HG03045 (cell line): ENCODE measurements at regions not wholly inside any gene's neighbourhood (a gene's known extent, or its start where the extent isn't known, plus 50 kb on each side); places are given as distances from the start of the nearest gene placed in this dataset.
"Not testable (repeated sequence)": the region's sequence is repeated elsewhere in the genome, so short reads cannot be mapped to it uniquely, and the experiment has no call there.

Experiments
- ATAC-seq: cut with Tn5 transposase; IDR thresholded peaks from one replicate; pipeline ENCODE4 v1.9.1; 2021; ENCODE audit warnings: mild to moderate bottlenecking, moderate library complexity; ENCODE audit not compliant: unreplicated experiment

GRCh38 chr21:10400622-10401361 is 120.6 kb upstream of the TPTE start:
- not testable (repeated sequence) for ATAC-seq

GRCh38 chr21:10402461-10402860 is 118.9 kb upstream of the TPTE start:
- ATAC-seq = not testable (repeated sequence)

- not testable (repeated sequence) for ATAC-seq
These were observed 116.1 kb upstream of the TPTE start for GRCh38 chr21:10405331-10405730.

- ATAC-seq = not testable (repeated sequence)
These were observed 111.6 kb upstream of the TPTE start for GRCh38 chr21:10409786-10410185.

- not testable (repeated sequence) for ATAC-seq
These were observed 110.9 kb upstream of the TPTE start for GRCh38 chr21:10410354-10410929.

- not testable (repeated sequence) for ATAC-seq
These were observed 109.4 kb upstream of the TPTE start for GRCh38 chr21:10411776-10412526.

- ATAC-seq = not testable (repeated sequence)
These were observed 108.5 kb upstream of the TPTE start for GRCh38 chr21:10412928-10413246.

GRCh38 chr21:10413247-10414120 is 107.9 kb upstream of the TPTE start:
- not testable (repeated sequence) for ATAC-seq

GRCh38 chr21:10414121-10414924 is 107.1 kb upstream of the TPTE start:
- ATAC-seq = not testable (repeated sequence)

GRCh38 chr21:10414925-10415254 is 106.5 kb upstream of the TPTE start:
- ATAC-seq = not testable (repeated sequence)

GRCh38 chr21:10415456-10415855 is 105.9 kb upstream of the TPTE start:
- ATAC-seq = not testable (repeated sequence)

- ATAC-seq = not testable (repeated sequence)
These were observed 105.5 kb upstream of the TPTE start for GRCh38 chr21:10415859-10416258.

- not testable (repeated sequence) for ATAC-seq
These were observed 104.5 kb upstream of the TPTE start for GRCh38 chr21:10416691-10417447.

- not testable (repeated sequence) for ATAC-seq
These were observed 103.8 kb upstream of the TPTE start for GRCh38 chr21:10417551-10418002.

- not testable (repeated sequence) for ATAC-seq
These were observed 102.9 kb upstream of the TPTE start for GRCh38 chr21:10418250-10419048.

GRCh38 chr21:10421199-10421598 is 100.2 kb upstream of the TPTE start:
- not testable (repeated sequence) for ATAC-seq

GRCh38 chr21:10421601-10422000 is 99.8 kb upstream of the TPTE start:
- ATAC-seq = not testable (repeated sequence)

GRCh38 chr21:10424097-10424886 is 97.1 kb upstream of the TPTE start:
- ATAC-seq = not testable (repeated sequence)
